Activated CD4-positive, alpha-beta T cell treated with anti-CD3 and anti-CD28 coated beads, Interleukin-2, amount 50 U/mL, for 24 hours (primary cell): ENCODE measurements at regions not wholly inside any gene's neighbourhood (a gene's known extent, or its start where the extent isn't known, plus 50 kb on each side); places are given as distances from the start of the nearest gene placed in this dataset.
A peak's percentile ranks its signal among the peaks of the same experiment; 100 is the strongest.

ENCODE experiments used
- DNase-seq, 2 donors: peaks; one replicate each; pipeline ENCODE4 v3.0.0-alpha.2; 2020; ENCODE audit warnings: low read depth in 1 of 2, low spot score in 1 of 2

GRCh38 chr14:34246206-34246605 is 215.8 kb downstream of the SPTSSA start:
- no peak for DNase-seq

- no peak for DNase-seq
Measured at GRCh38 chr14:34243401-34243800, 218.6 kb downstream of the SPTSSA start.

GRCh38 chr14:34243001-34243400 is 219.0 kb downstream of the SPTSSA start:
- no peak for DNase-seq

GRCh38 chr14:34241185-34241711 is 220.8 kb downstream of the SPTSSA start:
- DNase-seq: no peak

GRCh38 chr14:34238610-34239009 is 223.4 kb downstream of the SPTSSA start:
- no peak for DNase-seq

GRCh38 chr14:34237677-34238076 is 224.4 kb downstream of the SPTSSA start:
- DNase-seq: no peak

- no peak for DNase-seq
Measured at GRCh38 chr14:34237081-34237480, 225.0 kb downstream of the SPTSSA start.

- no peak for DNase-seq
Measured at GRCh38 chr14:34235643-34236300, 226.3 kb downstream of the SPTSSA start.

- DNase-seq: no peak
Measured at GRCh38 chr14:34234258-34234657, 227.8 kb downstream of the SPTSSA start.

- DNase-seq: no peak
Measured at GRCh38 chr14:34233619-34234018, 228.4 kb downstream of the SPTSSA start.

GRCh38 chr14:34232790-34233189 is 229.2 kb downstream of the SPTSSA start:
- no peak for DNase-seq

- no peak for DNase-seq
Measured at GRCh38 chr14:34231626-34232025, 230.4 kb downstream of the SPTSSA start.

GRCh38 chr14:34229140-34229539 is 232.9 kb downstream of the SPTSSA start:
- no peak for DNase-seq

- DNase-seq: no peak
Measured at GRCh38 chr14:34228650-34228976, 233.4 kb downstream of the SPTSSA start.

- peak; percentile 25 to 29 for DNase-seq
Measured at GRCh38 chr14:34227834-34228649, 234.0 kb downstream of the SPTSSA start.

- no peak for DNase-seq
Measured at GRCh38 chr14:34224221-34224620, 237.8 kb downstream of the SPTSSA start.

- no peak for DNase-seq
Measured at GRCh38 chr14:34223373-34224148, 238.5 kb downstream of the SPTSSA start.

- no peak for DNase-seq
Measured at GRCh38 chr14:34222867-34223266, 239.2 kb downstream of the SPTSSA start.

- DNase-seq: no peak
Measured at GRCh38 chr14:34222122-34222521, 239.9 kb downstream of the SPTSSA start.

- no peak for DNase-seq
Measured at GRCh38 chr14:34220921-34221320, 241.1 kb downstream of the SPTSSA start.

GRCh38 chr14:34220378-34220706 is 241.7 kb downstream of the SPTSSA start:
- DNase-seq: no peak
